ENCODE measurements at regions not wholly inside any gene's neighbourhood (a gene's known extent, or its start where the extent isn't known, plus 50 kb on each side); places are given as distances from the start of the nearest gene placed in this dataset.

DNA sequence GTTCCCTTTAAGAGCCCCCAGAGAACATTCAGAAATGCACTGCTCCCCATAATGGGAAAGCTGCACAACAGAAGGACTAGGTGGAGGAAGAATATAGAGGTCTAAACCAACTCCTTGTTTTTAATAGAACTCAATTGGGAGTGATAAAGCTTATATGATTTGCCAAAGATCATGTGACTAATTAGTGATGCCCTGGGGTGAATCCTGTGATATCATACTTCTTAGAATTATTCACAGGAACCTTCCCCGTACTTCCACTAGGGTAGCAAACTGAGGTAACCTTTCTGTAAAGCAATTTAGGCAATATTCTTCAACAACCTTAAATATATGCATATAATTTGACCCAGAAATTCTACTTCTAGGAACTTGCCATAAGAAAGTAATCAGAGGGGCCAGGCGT lies 84.4 kb downstream of the TFAP2A start:
- H3K18ac ChIP-seq (ENCODE audit: insufficient read length, low read depth, low read length) = no peak overlapping the region
- H3T11ph ChIP-seq (ENCODE audit: low read length) = no peak overlapping the region
- no peak overlapping the region for H3K27ac Mint-ChIP-seq
- H3K4me1 ChIP-seq (ENCODE audit: insufficient read depth, low read length) = no peaks in the 10 kb centered on the region; the same call in 1 of the 2 replicates
- no peaks in the 10 kb centered on the region for H4K20me1 ChIP-seq (ENCODE audit: control insufficient read depth, insufficient read depth, insufficient read length)
- H2AK5ac ChIP-seq (ENCODE audit: insufficient read length, low read length) = no peak overlapping the region
- H2BK12ac ChIP-seq (ENCODE audit: insufficient read length, low read depth, low read length) = no peak overlapping the region
- no peak overlapping the region for H3K4me3 Mint-ChIP-seq
- WGBS (ENCODE audit: extremely low coverage, insufficient read length, low lambda C conversion rate) = no CpG with 5 or more reads among the region's 2 CpGs
- H3K4ac ChIP-seq (ENCODE audit: low read depth, low read length) = no peak overlapping the region
- H2BK120ac ChIP-seq (ENCODE audit: low read depth, low read length, poor library complexity, severe bottlenecking) = no peak overlapping the region
- H3K23me2 ChIP-seq (ENCODE audit: insufficient read length, low read depth, low read length, poor library complexity, severe bottlenecking) = no peaks in the 10 kb centered on the region
- TF ChIP-seq, protein P1, sequence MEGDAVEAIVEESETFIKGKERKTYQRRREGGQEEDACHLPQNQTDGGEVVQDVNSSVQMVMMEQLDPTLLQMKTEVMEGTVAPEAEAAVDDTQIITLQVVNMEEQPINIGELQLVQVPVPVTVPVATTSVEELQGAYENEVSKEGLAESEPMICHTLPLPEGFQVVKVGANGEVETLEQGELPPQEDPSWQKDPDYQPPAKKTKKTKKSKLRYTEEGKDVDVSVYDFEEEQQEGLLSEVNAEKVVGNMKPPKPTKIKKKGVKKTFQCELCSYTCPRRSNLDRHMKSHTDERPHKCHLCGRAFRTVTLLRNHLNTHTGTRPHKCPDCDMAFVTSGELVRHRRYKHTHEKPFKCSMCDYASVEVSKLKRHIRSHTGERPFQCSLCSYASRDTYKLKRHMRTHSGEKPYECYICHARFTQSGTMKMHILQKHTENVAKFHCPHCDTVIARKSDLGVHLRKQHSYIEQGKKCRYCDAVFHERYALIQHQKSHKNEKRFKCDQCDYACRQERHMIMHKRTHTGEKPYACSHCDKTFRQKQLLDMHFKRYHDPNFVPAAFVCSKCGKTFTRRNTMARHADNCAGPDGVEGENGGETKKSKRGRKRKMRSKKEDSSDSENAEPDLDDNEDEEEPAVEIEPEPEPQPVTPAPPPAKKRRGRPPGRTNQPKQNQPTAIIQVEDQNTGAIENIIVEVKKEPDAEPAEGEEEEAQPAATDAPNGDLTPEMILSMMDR (conservative IDR thresholded peaks at IDR 0.05) = 0 out of 3 replicates have a peak, but pooled peaks have one; percentile 21
- no peaks in the 10 kb centered on the region for H3K27me3 ChIP-seq (ENCODE audit: insufficient read depth, low read length)
- no peak overlapping the region for H4K8ac ChIP-seq (replicated peaks; ENCODE audit: insufficient read length, low read depth, low read length)
- no peak overlapping the region for H3K56ac ChIP-seq (ENCODE audit: insufficient read length, low read depth, low read length)
- H3K9ac ChIP-seq (ENCODE audit: extremely low read depth, insufficient read length, low read length) = no peak overlapping the region
- H4K91ac ChIP-seq (ENCODE audit: insufficient read length, low read depth, low read length) = no peak overlapping the region
- H3K36me3 Mint-ChIP-seq (ENCODE audit: insufficient read depth in 1 of 3, low read depth in 3 of 3) = no peaks in the 10 kb centered on the region
- H2BK15ac ChIP-seq (ENCODE audit: low read depth, low read length) = no peak overlapping the region
- DNase-seq = no peak
- no peak overlapping the region for H2BK20ac ChIP-seq (ENCODE audit: low read depth, low read length, poor library complexity, severe bottlenecking)
- no peak overlapping the region for H2BK5ac ChIP-seq (ENCODE audit: insufficient read length, low read length)
- no peaks in the 10 kb centered on the region for H3K79me2 ChIP-seq (ENCODE audit: insufficient read depth, low read length)
- no peak overlapping the region for H3K4me2 ChIP-seq (ENCODE audit: insufficient read depth, insufficient read length, low read length)
- no peaks in the 10 kb centered on the region for H3K9me3 Mint-ChIP-seq
- H3K27me3 Mint-ChIP-seq (ENCODE audit: low read depth) = no peaks in the 10 kb centered on the region
- H3K14ac ChIP-seq (ENCODE audit: insufficient read depth, low read length) = no peak overlapping the region
- H3K79me1 ChIP-seq (ENCODE audit: insufficient read depth, low read depth, low read length, poor library complexity, severe bottlenecking) = no peaks in the 10 kb centered on the region
- no peak overlapping the region for H4K5ac ChIP-seq (ENCODE audit: insufficient read length, low read depth, low read length)
- no peak overlapping the region for H2AFZ ChIP-seq (ENCODE audit: low read length)
- no peaks in the 10 kb centered on the region for H3K9me3 ChIP-seq (ENCODE audit: control insufficient read depth, low read depth, low read length)
- peaks cover 0 to 2% of the 10 kb centered on the region in 2 experiments; a peak in 1 of 4 replicates for H3K4me1 Mint-ChIP-seq
- H3K23ac ChIP-seq (ENCODE audit: insufficient read length, low read depth, low read length) = no peak overlapping the region
- no peak overlapping the region for H3K27ac ChIP-seq (ENCODE audit: insufficient read length, low read depth, low read length)

Data from H9 (cell line).